GM12864 (cell line): ENCODE measurements at regions not wholly inside any gene's neighbourhood (a gene's known extent, or its start where the extent isn't known, plus 50 kb on each side); places are given as distances from the start of the nearest gene placed in this dataset.

Experiments
- DNase-seq: peaks from one replicate; pipeline ENCODE4 v3.0.0-alpha.2; 2011; ENCODE audit warnings: low read depth
- H3K4me3 ChIP-seq: 2 replicates; pipeline ENCODE4 v1.5.1; 2011; ENCODE audit warnings: mild to moderate bottlenecking, low read depth, low read length, control low read depth
- CTCF ChIP-seq: IDR thresholded peaks from 2 replicates; pipeline ENCODE4 v1.5.1; 2011; ENCODE audit warnings: low read depth, mild to moderate bottlenecking, moderate library complexity, low read length, control low read depth, inconsistent platforms; ENCODE audit errors: missing control alignments

- no peak for TF ChIP-seq CTCF
- H3K4me3 ChIP-seq: no peak overlapping the region
- DNase-seq: no peak
Observed at GRCh38 chr1:2879591-2879990, 78.1 kb upstream of the TTC34 start.

- H3K4me3 ChIP-seq: no peak overlapping the region
- DNase-seq: no peak
- no peak for TF ChIP-seq CTCF
Observed at GRCh38 chr1:2880086-2880485, 78.6 kb upstream of the TTC34 start.

GRCh38 chr1:2880812-2881295 is 79.4 kb upstream of the TTC34 start:
- TF ChIP-seq CTCF: no peak
- H3K4me3 ChIP-seq: no peak overlapping the region
- no peak for DNase-seq

GRCh38 chr1:2881556-2881955 is 80.1 kb upstream of the TTC34 start:
- no peak for DNase-seq
- TF ChIP-seq CTCF: no peak
- no peak overlapping the region for H3K4me3 ChIP-seq

- no peak for DNase-seq
- no peak for TF ChIP-seq CTCF
- no peak overlapping the region for H3K4me3 ChIP-seq
Observed at GRCh38 chr1:2882966-2883696, 81.6 kb upstream of the TTC34 start.

- DNase-seq: no peak
- no peak for TF ChIP-seq CTCF
- H3K4me3 ChIP-seq: no peak overlapping the region
Observed at GRCh38 chr1:2885001-2885400, 83.5 kb upstream of the TTC34 start.

- DNase-seq: no peak
- H3K4me3 ChIP-seq: no peak overlapping the region
- no peak for TF ChIP-seq CTCF
Observed at GRCh38 chr1:2886631-2887030, 85.1 kb upstream of the TTC34 start.
